Liver (tissue), 8 donors: ENCODE measurements at regions not wholly inside any gene's neighbourhood (a gene's known extent, or its start where the extent isn't known, plus 50 kb on each side); places are given as distances from the start of the nearest gene placed in this dataset.

Experiments
- DNase-seq: peaks from one replicate; pipeline ENCODE4 v3.0.0-alpha.2; 2017; ENCODE audit warnings: low spot score
- H3K27ac ChIP-seq, 2 donors: one replicate each; pipeline ENCODE4 v1.7.0; 2013; ENCODE audit warnings: inconsistent platforms in 2 of 2, low read length in 2 of 2, control low read depth in 1 of 2, low read depth in 1 of 2, mild to moderate bottlenecking in 1 of 2
- H3K27me3 ChIP-seq, 4 donors: one replicate each; pipeline versions ENCODE4 v1.6.1 to v1.7.0; 2013; ENCODE audit warnings: low read length in 3 of 4, inconsistent platforms in 1 of 4, mild to moderate bottlenecking in 1 of 4, moderate library complexity in 1 of 4; ENCODE audit not compliant: control insufficient read depth in 4 of 4, insufficient read depth in 4 of 4
- H3K36me3 ChIP-seq, 4 donors: one replicate each; pipeline versions ENCODE4 v1.6.1 to v1.7.0; 2013; ENCODE audit warnings: low read length in 3 of 4, mild to moderate bottlenecking in 3 of 4, low read depth in 1 of 4, moderate library complexity in 1 of 4; ENCODE audit not compliant: control insufficient read depth in 4 of 4, insufficient read depth in 3 of 4
- H3K4me1 ChIP-seq, 4 donors: one replicate each; pipeline versions ENCODE4 v1.6.1 to v1.7.0; 2013; ENCODE audit warnings: low read length in 3 of 4, mild to moderate bottlenecking in 3 of 4, moderate library complexity in 1 of 4; ENCODE audit not compliant: control insufficient read depth in 4 of 4, insufficient read depth in 4 of 4
- H3K4me3 ChIP-seq, 3 donors: one replicate each; pipeline versions ENCODE4 v1.6.1 to v1.7.0; 2013; ENCODE audit warnings: low read length in 3 of 3, control low read depth in 1 of 3, low read depth in 1 of 3, mild to moderate bottlenecking in 1 of 3
- H3K9ac ChIP-seq, 2 donors: one replicate each; pipeline ENCODE4 v1.7.0; 2013; ENCODE audit warnings: low read length in 2 of 2, mild to moderate bottlenecking in 2 of 2, moderate library complexity in 2 of 2, control low read depth in 1 of 2, low read depth in 1 of 2
- H3K9me3 ChIP-seq, 4 donors: one replicate each; pipeline versions ENCODE4 v1.6.1 to v1.7.0; 2013; ENCODE audit warnings: low read length in 3 of 4; ENCODE audit not compliant: control insufficient read depth in 4 of 4
- ATF3 ChIP-seq: IDR thresholded peaks from 2 replicates; pipeline ENCODE4 v1.6.1; 2016; ENCODE audit warnings: antibody characterized with exemption
- CTCF ChIP-seq: fragments of 150-350 bp; IDR thresholded peaks from 2 replicates; pipeline ENCODE4 v1.5.1; 2017; ENCODE audit warnings: improper control_type of control experiment, low read depth, low read length; ENCODE audit not compliant: missing input control
- EGR1 ChIP-seq, 2 donors: IDR thresholded peaks; 2 replicates each; pipeline ENCODE4 v1.6.1; 2016 to 2018; ENCODE audit warnings: antibody characterized with exemption in 2 of 2, low read depth in 2 of 2
- FOXA1 ChIP-seq: IDR thresholded peaks from 2 replicates; pipeline ENCODE4 v1.6.1; 2016; ENCODE audit warnings: antibody characterized with exemption
- FOXA2 ChIP-seq: IDR thresholded peaks from 2 replicates; pipeline ENCODE4 v1.6.1; 2016; ENCODE audit warnings: antibody characterized with exemption
- GABPA ChIP-seq, 2 donors: IDR thresholded peaks in 1 of 2; conservative IDR thresholded peaks in 1 of 2; 2 replicates each; pipeline ENCODE4 v1.6.1; 2016; ENCODE audit warnings: antibody characterized with exemption in 2 of 2, mild to moderate bottlenecking in 1 of 2, moderate library complexity in 1 of 2
- HNF4A ChIP-seq, 2 donors: conservative IDR thresholded peaks; 2 replicates each; pipeline ENCODE4 v1.6.1; 2016; ENCODE audit warnings: antibody characterized with exemption in 2 of 2, mild to moderate bottlenecking in 2 of 2
- HNF4G ChIP-seq: IDR thresholded peaks from 2 replicates; pipeline ENCODE4 v1.6.1; 2016; ENCODE audit warnings: antibody characterized with exemption
- JUND ChIP-seq, 2 donors: IDR thresholded peaks; 2 replicates each; pipeline ENCODE4 v1.6.1; 2016; ENCODE audit warnings: antibody characterized with exemption in 2 of 2
- NR2F2 ChIP-seq: IDR thresholded peaks from 2 replicates; pipeline ENCODE4 v1.6.1; 2016; ENCODE audit warnings: antibody characterized with exemption
- RAD21 ChIP-seq, 2 donors: IDR thresholded peaks; 2 replicates each; pipeline ENCODE4 v1.6.1; 2016; ENCODE audit warnings: antibody characterized with exemption in 2 of 2, mild to moderate bottlenecking in 2 of 2
- RXRA ChIP-seq, 2 donors: IDR thresholded peaks; 2 replicates each; pipeline ENCODE4 v1.6.1; 2017 to 2018; ENCODE audit warnings: antibody characterized with exemption in 2 of 2, mild to moderate bottlenecking in 1 of 2
- SP1 ChIP-seq: IDR thresholded peaks from 2 replicates; pipeline ENCODE4 v1.6.1; 2018; ENCODE audit warnings: antibody characterized with exemption, mild to moderate bottlenecking
- YY1 ChIP-seq: IDR thresholded peaks from 2 replicates; pipeline ENCODE4 v1.6.1; 2016; ENCODE audit warnings: antibody characterized with exemption, mild to moderate bottlenecking
- ZBTB33 ChIP-seq: IDR thresholded peaks from 2 replicates; pipeline ENCODE4 v1.6.1; 2016; ENCODE audit warnings: antibody characterized with exemption
- WGBS: extraction: QIAGEN DNeasy Blood & Tissue Kit; methylation state at CpG from one replicate; pipeline ENCODE4 v1.1.7; 2013; 5-methylcytosine and 5-hydroxymethylcytosine counted together
- TF ChIP-seq, protein P1 (sequence below): IDR thresholded peaks from 2 replicates; pipeline ENCODE4 v1.6.1; 2016; ENCODE audit warnings: antibody characterized with exemption
- TF ChIP-seq, protein P2 (sequence below): IDR thresholded peaks from 2 replicates; pipeline ENCODE4 v1.6.1; 2016; ENCODE audit warnings: antibody characterized with exemption, mild to moderate bottlenecking
- donor health status: healthy.
- donor health status: healthy.
- donor health status: healthy.
- donor health status: healthy.
- donor health status: healthy.

DNA sequence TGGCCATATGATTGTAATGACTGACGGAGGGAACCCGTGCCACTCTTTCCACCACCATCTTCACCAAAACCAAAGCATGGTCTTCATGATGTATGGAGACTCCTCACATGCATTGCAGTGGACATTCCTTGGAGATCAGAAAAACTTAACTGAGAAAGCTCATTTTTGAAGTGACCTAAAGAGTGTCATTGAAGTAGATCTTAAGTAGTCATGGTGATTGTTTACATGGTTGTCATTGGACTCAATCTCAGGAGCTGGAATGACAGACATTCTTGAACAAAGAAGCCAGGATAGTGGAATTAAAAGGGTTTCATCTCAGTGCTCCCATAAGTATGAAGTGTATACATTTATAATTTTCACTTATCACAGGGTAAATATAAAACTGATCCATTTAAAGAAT, 236.7 kb upstream of the IPO5 start:
- H3K9me3 ChIP-seq, result peaks cover 0 to 2% (median 0%) of the 10 kb centered on the region in 4 donors
- no peak overlapping the region for H3K9ac ChIP-seq
- H3K27me3 ChIP-seq, result no peaks in the 10 kb centered on the region
- H3K27ac ChIP-seq, result no peak overlapping the region
- no peak for DNase-seq
- WGBS, result 91% methylated on average over 2 of the region's 2 CpGs
- TF ChIP-seq CTCF (no peak), HNF4A (conservative IDR thresholded peaks at IDR 0.05) (no peak), SP1 (no peak), JUND (IDR thresholded peaks at IDR 0.05) (no peak), FOXA2 (no peak), GABPA (IDR thresholded peaks at IDR 0.05 in 1 of 2, conservative IDR thresholded peaks at IDR 0.05 in 1 of 2) (no peak), ATF3 (no peak), YY1 (no peak), EGR1 (IDR thresholded peaks at IDR 0.05; ENCODE audit: low read depth in 2 of 2) (no peak), ZBTB33 (no peak), RAD21 (IDR thresholded peaks at IDR 0.05) (no peak), HNF4G (no peak), RXRA (IDR thresholded peaks at IDR 0.05) (no peak), NR2F2 (no peak), FOXA1 (no peak)
- TF ChIP-seq, protein P1, sequence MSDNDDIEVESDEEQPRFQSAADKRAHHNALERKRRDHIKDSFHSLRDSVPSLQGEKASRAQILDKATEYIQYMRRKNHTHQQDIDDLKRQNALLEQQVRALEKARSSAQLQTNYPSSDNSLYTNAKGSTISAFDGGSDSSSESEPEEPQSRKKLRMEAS, result no peak
- TF ChIP-seq, protein P2, sequence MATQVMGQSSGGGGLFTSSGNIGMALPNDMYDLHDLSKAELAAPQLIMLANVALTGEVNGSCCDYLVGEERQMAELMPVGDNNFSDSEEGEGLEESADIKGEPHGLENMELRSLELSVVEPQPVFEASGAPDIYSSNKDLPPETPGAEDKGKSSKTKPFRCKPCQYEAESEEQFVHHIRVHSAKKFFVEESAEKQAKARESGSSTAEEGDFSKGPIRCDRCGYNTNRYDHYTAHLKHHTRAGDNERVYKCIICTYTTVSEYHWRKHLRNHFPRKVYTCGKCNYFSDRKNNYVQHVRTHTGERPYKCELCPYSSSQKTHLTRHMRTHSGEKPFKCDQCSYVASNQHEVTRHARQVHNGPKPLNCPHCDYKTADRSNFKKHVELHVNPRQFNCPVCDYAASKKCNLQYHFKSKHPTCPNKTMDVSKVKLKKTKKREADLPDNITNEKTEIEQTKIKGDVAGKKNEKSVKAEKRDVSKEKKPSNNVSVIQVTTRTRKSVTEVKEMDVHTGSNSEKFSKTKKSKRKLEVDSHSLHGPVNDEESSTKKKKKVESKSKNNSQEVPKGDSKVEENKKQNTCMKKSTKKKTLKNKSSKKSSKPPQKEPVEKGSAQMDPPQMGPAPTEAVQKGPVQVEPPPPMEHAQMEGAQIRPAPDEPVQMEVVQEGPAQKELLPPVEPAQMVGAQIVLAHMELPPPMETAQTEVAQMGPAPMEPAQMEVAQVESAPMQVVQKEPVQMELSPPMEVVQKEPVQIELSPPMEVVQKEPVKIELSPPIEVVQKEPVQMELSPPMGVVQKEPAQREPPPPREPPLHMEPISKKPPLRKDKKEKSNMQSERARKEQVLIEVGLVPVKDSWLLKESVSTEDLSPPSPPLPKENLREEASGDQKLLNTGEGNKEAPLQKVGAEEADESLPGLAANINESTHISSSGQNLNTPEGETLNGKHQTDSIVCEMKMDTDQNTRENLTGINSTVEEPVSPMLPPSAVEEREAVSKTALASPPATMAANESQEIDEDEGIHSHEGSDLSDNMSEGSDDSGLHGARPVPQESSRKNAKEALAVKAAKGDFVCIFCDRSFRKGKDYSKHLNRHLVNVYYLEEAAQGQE, result no peak
- no peaks in the 10 kb centered on the region for H3K4me1 ChIP-seq
- H3K4me3 ChIP-seq, result no peak overlapping the region
- no peaks in the 10 kb centered on the region for H3K36me3 ChIP-seq

DNA sequence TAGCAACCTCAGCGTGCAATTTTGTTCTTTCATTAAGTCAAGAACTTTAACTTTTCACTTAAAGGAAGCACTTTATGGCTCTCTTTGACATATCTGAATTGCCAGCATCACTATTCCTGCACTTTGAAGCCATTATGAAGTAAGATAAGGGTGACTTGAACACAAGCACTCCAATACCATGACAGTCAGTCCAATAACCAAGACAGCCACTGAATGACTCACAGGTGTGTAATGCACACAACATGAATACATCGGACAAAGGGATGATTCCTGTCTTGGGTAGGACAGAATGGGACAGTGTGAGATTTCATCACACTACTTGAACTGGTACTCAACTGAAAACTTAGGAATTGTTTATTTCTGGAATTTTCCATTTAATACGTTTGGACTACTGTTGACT, 233.7 kb upstream of the IPO5 start:
- no peaks in the 10 kb centered on the region for H3K9me3 ChIP-seq
- no peak overlapping the region for H3K4me3 ChIP-seq
- H3K9ac ChIP-seq, result no peak overlapping the region
- no peaks in the 10 kb centered on the region for H3K27me3 ChIP-seq
- DNase-seq, result no peak
- H3K27ac ChIP-seq, result no peak overlapping the region
- H3K36me3 ChIP-seq, result no peaks in the 10 kb centered on the region
- no peaks in the 10 kb centered on the region for H3K4me1 ChIP-seq
- TF ChIP-seq, protein P1, result no peak
- no peak for TF ChIP-seq RAD21 (IDR thresholded peaks at IDR 0.05)
- TF ChIP-seq HNF4A (conservative IDR thresholded peaks at IDR 0.05), result no peak
- TF ChIP-seq SP1, result no peak
- TF ChIP-seq CTCF, result no peak
- TF ChIP-seq NR2F2, result no peak
- TF ChIP-seq EGR1 (IDR thresholded peaks at IDR 0.05; ENCODE audit: low read depth in 2 of 2), result no peak
- WGBS, result 94% methylated on average over 3 of the region's 3 CpGs
